Uterus (tissue), 3 donors: ENCODE measurements at regions not wholly inside any gene's neighbourhood (a gene's known extent, or its start where the extent isn't known, plus 50 kb on each side); places are given as distances from the start of the nearest gene placed in this dataset.

Experiments
- DNase-seq, 2 donors: peaks; one replicate each; pipeline ENCODE4 v3.0.0-alpha.2; 2019 to 2020
- H3K27ac ChIP-seq, 2 donors: fragments of 200-600 bp; sonication (generic); 1 replicate in 1 of 2; 2 replicates in 1 of 2; pipeline ENCODE4 v1.5.1; 2016 to 2018
- H3K27me3 ChIP-seq, 2 donors: fragments of 200-600 bp; sonication (generic); one replicate each; pipeline ENCODE4 v1.5.1; 2018 to 2019; ENCODE audit warnings: control low read depth in 1 of 2
- H3K36me3 ChIP-seq, 2 donors: fragments of 200-600 bp; sonication (generic); one replicate each; pipeline ENCODE4 v1.5.1; 2019; ENCODE audit warnings: control low read depth in 1 of 2
- H3K4me1 ChIP-seq, 2 donors: fragments of 200-600 bp; sonication (generic); one replicate each; pipeline ENCODE4 v1.5.1; 2018 to 2019; ENCODE audit warnings: control low read depth in 1 of 2
- H3K4me3 ChIP-seq, 2 donors: fragments of 200-600 bp; sonication (generic); 1 replicate in 1 of 2; 2 replicates in 1 of 2; pipeline ENCODE4 v1.5.1; 2018 to 2019; ENCODE audit warnings: mild to moderate bottlenecking in 1 of 2
- H3K9me3 ChIP-seq, 2 donors: fragments of 200-600 bp; sonication (generic); one replicate each; pipeline ENCODE4 v1.5.1; 2019; ENCODE audit warnings: control low read depth in 1 of 2
- CTCF ChIP-seq, 4 experiments: fragments of 200-600 bp in 2 of 4; fragments of 450-650 bp in 2 of 4; sonication (generic) in 2 of 4; IDR thresholded peaks; one replicate each; pipeline ENCODE4 v1.5.1; 2016 to 2019; ENCODE audit warnings: antibody characterized with exemption in 4 of 4, mild to moderate bottlenecking in 2 of 4, moderate library complexity in 1 of 4
- POLR2A ChIP-seq, 2 donors: fragments of 450-650 bp; IDR thresholded peaks; one replicate each; pipeline ENCODE4 v1.6.1; 2016; ENCODE audit warnings: antibody characterized with exemption in 2 of 2, mild to moderate bottlenecking in 1 of 2, moderate library complexity in 1 of 2
- intact Hi-C: fragments of 100-400 bp; cut with DNase I; formaldehyde crosslinking; loops from one replicate; pipeline ENCODE4 v1.15.1; 2023; ENCODE audit warnings: low total_unique reads
- donor health status: DM: yes; HTN: yes; CAD: no.

GRCh38 chr3:56894881-56895431 lies 93.2 kb upstream of the ARHGEF3 start:
- intact Hi-C loops = no loop called here
- TF ChIP-seq CTCF (IDR thresholded peaks at IDR 0.05) (no peak), POLR2A (IDR thresholded peaks at IDR 0.05) (no peak)
- H3K27ac ChIP-seq = peak overlapping the region in 1 of 2 donors; percentile 17
- DNase-seq = peak in 1 of 2 donors; percentile 26
- no peaks in the 10 kb centered on the region for H3K36me3 ChIP-seq
- no peak overlapping the region for H3K4me3 ChIP-seq
- no peaks in the 10 kb centered on the region for H3K9me3 ChIP-seq
- H3K27me3 ChIP-seq = no peaks in the 10 kb centered on the region
- no peaks in the 10 kb centered on the region for H3K4me1 ChIP-seq

GRCh38 chr3:56890448-56891091 lies 88.8 kb upstream of the ARHGEF3 start:
- Histone ChIP-seq H3K4me3 (no peak overlapping the region), H3K27me3 (no peaks in the 10 kb centered on the region), H3K9me3 (no peaks in the 10 kb centered on the region), H3K27ac (peak overlapping the region in 1 of 2 donors; percentile 18), H3K4me1 (no peaks in the 10 kb centered on the region), H3K36me3 (no peaks in the 10 kb centered on the region)
- no peak for DNase-seq
- intact Hi-C loops = no loop called here
- TF ChIP-seq POLR2A (IDR thresholded peaks at IDR 0.05) = no peak
- TF ChIP-seq CTCF (IDR thresholded peaks at IDR 0.05) = no peak

GRCh38 chr3:56889131-56889530 lies 87.4 kb upstream of the ARHGEF3 start:
- DNase-seq = no peak
- TF ChIP-seq CTCF (IDR thresholded peaks at IDR 0.05) = no peak
- TF ChIP-seq POLR2A (IDR thresholded peaks at IDR 0.05) = no peak
- Histone ChIP-seq H3K4me3 (no peak overlapping the region), H3K9me3 (no peaks in the 10 kb centered on the region), H3K27me3 (no peaks in the 10 kb centered on the region), H3K4me1 (no peaks in the 10 kb centered on the region), H3K36me3 (no peaks in the 10 kb centered on the region), H3K27ac (no peak overlapping the region)
- intact Hi-C loops = no loop called here

GRCh38 chr3:56887402-56888025 lies 85.8 kb upstream of the ARHGEF3 start:
- TF ChIP-seq POLR2A (IDR thresholded peaks at IDR 0.05) (no peak), CTCF (IDR thresholded peaks at IDR 0.05) (no peak)
- intact Hi-C loops = no loop called here
- no peak overlapping the region for H3K4me3 ChIP-seq

GRCh38 chr3:56886314-56886713 lies 84.6 kb upstream of the ARHGEF3 start:
- intact Hi-C loops = no loop called here
- no peak for DNase-seq
- Histone ChIP-seq H3K27me3 (no peaks in the 10 kb centered on the region), H3K4me3 (no peak overlapping the region), H3K4me1 (no peaks in the 10 kb centered on the region), H3K9me3 (no peaks in the 10 kb centered on the region), H3K36me3 (no peaks in the 10 kb centered on the region), H3K27ac (no peak overlapping the region)
- TF ChIP-seq CTCF (IDR thresholded peaks at IDR 0.05) (no peak), POLR2A (IDR thresholded peaks at IDR 0.05) (no peak)

More at GRCh38 chr3:56887402-56888025, 85.8 kb upstream of the ARHGEF3 start:
- H3K4me1 ChIP-seq = no peaks in the 10 kb centered on the region
- no peaks in the 10 kb centered on the region for H3K27me3 ChIP-seq
- H3K27ac ChIP-seq = peak overlapping the region in 1 of 2 donors; percentile 34
- no peak for DNase-seq
- no peaks in the 10 kb centered on the region for H3K9me3 ChIP-seq
- H3K36me3 ChIP-seq = no peaks in the 10 kb centered on the region
